ENCODE measurements at regions not wholly inside any gene's neighbourhood (a gene's known extent, or its start where the extent isn't known, plus 50 kb on each side); places are given as distances from the start of the nearest gene placed in this dataset.

GRCh38 chr5:155106221-155106620, 92.7 kb downstream of the KIF4B start:
- TF ChIP-seq CTCF (IDR thresholded peaks at IDR 0.05; ENCODE audit: insufficient read depth, low read length, poor library complexity, severe bottlenecking) = no peak
- no peak for TF ChIP-seq EZH2phosphoT487 (conservative IDR thresholded peaks at IDR 0.05; ENCODE audit: low read length)
